ENCODE measurements at regions not wholly inside any gene's neighbourhood (a gene's known extent, or its start where the extent isn't known, plus 50 kb on each side); places are given as distances from the start of the nearest gene placed in this dataset.

- TF ChIP-seq CTCF (IDR thresholded peaks at IDR 0.05) (no peak), POLR2A (IDR thresholded peaks at IDR 0.05) (no peak)
Measured at GRCh38 chr9:25742256-25742655, 64.0 kb upstream of the TUSC1 start.

Data from lower leg skin (tissue), 3 donors.